NCI-H526 treated with DMSO at 0.1 percent for 48 hours (cell line): ENCODE measurements at regions not wholly inside any gene's neighbourhood (a gene's known extent, or its start where the extent isn't known, plus 50 kb on each side); places are given as distances from the start of the nearest gene placed in this dataset.
"Not testable (repeated sequence)": the region's sequence is repeated elsewhere in the genome, so short reads cannot be mapped to it uniquely, and the experiment has no call there.

ENCODE experiments used
- DNase-seq: peaks from one replicate; lab custom pipeline; 2025; lab: John Stamatoyannopoulos, UW

DNA sequence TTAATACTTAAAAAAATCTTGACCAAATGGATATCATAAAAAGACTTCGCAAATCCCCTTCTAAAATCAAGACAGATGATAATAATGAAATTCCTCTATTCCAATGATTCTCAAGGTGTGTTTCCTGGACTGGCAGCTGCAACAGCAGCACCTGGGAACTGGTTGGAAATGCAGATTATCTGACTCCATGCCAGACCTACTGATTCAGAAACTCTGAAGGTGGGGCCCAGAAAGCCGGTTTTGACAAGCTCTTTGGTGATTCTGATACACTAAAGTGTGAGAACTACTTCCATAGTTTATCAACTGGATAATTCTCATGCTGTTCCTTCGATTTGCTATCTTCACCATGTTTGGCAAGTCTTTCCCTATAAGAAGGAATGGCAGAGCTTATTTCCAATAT lies 252.1 kb downstream of the COL12A1 start:
- no peak for DNase-seq

DNA sequence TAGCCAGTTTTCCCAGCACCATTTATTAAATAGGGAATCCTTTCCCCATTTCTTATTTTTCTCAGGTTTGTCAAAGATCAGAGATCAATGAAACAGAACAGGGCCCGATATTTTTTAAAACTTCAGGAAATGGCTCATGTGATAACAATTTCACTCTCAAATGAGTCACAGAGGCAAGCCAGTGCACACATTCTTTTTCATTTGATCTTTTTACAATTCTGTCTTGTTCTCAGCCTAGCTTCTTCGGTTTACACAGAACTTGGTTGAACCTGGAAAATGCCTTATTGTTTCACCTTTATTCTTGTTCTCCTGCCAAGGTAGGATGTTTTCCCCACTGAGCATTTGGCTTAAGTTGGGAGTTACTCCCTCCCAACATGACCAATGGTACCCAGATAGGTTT lies 258.9 kb downstream of the COL12A1 start:
- DNase-seq = no peak

DNA sequence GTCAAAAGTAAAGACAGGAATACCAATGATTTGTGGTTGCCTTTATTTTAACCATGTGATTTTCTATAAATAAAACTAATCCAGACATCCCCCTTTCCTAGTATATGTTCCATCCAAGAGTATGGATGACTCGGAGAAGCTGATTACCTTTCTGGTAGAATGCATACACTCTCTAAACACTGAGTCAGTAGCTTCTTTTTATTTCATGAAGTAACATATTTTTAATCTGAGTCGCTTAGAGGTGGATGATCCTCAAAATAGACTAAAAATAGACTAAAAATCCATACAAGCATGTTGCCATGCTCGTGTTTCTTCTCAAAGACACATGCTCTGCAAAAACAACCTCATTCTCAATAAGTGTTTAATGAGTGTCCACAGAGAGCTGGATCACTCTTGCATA lies 263.7 kb downstream of the COL12A1 start:
- no peak for DNase-seq

DNA sequence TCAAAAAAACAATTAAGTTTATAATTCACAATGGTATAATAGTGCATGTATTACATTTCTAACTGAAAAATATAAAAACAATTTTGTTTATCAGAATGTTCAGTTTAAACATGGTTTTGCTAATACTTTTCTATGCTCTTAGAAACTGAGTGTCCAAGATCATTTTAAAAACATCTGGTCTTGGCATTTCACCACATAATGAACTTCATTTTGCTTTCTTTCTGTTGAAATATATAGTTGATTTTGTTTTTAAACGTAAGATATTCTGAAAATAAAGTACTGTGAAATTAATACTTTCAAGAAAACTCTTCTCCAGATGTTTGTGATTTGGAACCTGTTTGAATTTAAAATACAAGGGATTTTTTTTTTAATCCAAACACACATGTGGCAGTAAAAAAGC lies 264.4 kb downstream of the COL12A1 start:
- DNase-seq = no peak

DNA sequence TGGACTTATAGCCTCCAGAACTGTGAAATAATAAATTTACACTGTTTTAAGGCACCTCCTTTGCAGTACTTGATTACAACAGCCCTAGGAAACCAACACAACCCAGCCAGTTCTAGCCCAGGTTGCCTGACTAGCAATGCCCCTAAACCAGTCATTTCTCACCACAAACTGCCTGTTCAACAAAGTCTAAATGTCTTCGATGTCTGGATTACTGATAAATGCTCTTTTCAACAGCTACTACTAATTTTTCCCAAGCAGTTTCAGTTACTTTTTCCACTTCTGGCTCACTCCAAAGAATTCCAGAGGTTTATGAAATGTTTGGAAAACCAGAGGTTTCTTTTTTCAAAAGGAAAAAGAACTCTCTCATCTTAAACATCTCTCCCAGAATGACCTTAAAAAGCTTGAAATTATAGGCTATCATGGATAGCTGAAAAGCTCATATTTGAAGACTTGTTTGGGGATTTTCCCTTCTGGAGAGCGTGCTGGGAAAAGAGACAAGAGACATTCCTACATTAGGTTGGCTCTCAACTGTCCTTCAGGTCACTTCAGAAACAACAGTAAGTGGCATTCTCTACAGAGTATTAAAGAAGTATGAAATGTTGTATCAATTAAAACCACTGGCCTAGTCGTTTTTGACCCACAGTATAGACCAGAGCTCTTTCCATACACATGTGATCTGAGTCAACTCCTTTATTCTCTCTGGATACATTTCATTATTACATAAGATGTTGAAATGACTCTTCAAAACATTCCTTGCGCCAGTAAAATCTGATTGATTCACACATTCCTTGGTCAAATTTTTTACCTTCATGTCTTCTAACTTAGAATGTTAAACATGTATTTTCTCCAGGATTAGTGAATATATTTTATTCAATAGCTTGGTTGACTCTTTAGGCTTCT lies 265.9 kb downstream of the COL12A1 start:
- no peak for DNase-seq

DNA sequence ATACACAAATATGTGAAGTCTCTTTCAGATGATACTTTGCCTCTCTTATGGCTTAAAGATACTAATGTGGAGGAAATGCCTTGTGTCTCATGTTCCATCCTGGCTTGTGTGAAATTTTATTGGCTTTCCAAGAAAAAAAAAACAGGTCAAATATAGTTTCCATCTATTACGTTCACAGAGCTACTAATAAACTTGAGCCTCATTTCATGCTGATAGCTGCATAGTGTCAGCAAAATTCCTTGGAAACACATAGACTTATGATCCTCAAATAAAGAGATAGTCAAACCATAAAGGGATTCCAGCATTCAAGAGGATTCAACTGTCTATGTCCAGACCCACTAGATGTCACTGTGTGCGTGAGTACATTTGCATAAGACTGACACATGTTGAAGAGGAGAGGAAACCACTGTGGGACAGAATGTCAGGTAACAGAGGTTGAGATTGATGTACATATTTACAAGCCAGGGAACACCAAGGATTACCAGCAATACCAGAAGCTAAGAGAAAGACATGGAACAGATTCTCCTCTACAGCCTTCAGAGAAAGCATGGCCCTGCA lies 266.6 kb downstream of the COL12A1 start:
- DNase-seq = no peak

DNA sequence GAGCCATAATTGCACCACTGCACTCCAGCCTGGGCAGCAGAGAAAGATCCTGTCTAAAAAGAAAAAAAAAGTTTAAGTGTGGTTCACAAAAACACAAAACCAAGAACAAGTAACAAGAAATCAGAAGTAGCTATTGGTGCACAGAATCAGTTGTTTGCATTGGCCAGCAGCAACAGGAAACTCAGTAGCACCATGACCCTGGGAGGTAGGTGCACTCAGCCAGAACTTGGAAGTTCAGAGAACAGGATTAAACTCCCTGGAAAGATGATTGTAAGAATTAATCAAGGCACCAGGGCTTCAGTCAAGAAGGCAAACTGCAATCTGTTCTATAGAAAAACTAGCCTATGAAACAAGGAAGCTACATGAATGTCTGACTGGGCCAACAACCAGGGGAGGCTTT lies 267.9 kb downstream of the COL12A1 start:
- DNase-seq = no peak

DNA sequence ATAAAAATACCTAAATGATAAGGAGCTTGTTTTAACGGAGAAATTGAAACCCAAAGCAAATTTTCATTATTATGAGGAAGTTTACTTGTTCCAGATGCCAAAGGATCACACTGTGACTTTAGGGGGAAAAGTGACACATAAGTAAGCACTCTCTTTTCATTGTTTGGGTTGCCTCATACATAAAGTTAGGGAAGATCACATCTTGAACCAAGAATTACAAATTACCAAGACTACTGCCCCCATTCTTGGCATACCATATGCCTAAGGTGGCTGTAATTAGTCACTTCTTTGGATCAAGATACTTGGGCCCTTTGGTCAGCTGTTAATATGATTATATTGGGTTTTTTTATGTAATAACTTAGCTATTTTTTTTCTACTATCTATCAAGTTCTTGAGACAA lies 269.0 kb downstream of the COL12A1 start:
- no peak for DNase-seq

DNA sequence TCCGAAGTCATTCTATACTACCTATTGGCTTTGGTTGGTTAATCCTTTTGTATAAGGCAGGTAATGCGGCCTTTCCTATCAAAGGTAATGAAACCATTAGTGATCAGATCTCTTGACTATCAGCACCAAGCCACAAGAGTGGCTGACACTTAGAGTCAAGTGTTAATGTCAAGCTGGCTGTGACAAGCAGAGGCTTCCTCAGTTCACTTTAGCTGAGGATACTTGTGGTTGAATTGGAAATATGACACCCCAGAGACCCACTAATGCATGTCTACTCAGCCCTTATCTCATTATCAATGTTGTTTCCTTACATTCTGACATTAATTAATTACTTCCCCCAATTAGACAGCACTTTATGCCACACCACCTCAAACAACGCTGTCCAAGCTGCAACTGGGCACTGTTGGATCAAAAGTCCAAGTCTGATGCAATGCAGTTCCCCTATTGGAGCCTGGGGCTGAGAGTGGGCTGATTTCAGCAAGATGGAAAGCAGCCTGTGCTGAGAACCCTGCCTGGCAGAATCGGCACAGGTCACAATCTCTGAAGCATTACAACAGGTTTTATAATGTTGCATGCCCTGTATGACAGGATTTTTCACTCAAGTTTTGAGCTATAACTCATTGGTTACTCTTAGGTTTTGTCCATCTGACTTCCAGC lies 273.5 kb downstream of the COL12A1 start:
- no peak for DNase-seq

DNA sequence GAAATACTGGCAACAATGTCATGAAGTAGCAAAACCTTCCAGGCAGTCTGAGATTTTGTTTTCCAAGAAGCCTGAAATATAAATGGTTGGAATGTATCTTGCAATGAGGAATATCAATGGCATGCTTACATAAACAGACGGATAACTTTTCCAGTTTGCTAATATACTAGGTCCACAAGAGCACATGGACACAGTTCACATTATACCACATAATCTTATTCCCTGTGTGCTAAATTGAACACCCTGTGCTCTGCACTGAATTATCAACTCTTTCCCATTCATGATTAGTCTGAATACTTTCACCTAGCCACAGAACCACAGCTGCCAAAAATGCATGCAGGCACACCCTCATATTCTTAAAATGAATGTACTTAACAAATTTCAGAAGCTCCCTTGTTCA lies 274.3 kb downstream of the COL12A1 start:
- DNase-seq = no peak

DNA sequence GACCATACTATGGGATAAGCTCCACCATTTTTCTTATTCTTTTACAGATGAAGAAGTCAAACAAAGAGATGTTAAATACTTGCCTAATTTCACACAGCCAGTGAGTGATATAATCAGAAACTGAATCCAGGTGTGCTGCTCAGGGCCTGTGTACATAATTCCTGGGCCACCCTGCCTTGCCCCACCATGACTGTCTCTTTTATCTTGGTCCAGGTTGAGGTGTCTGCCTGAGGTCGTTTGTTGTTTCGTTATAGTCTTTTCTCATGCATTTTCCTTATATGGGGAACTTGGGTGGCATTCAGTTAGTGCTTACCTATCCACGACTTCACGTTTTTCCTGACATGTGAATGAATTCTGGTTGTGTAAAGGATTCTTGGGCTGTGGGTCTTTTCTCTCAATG lies 277.6 kb downstream of the COL12A1 start:
- DNase-seq = no peak

DNA sequence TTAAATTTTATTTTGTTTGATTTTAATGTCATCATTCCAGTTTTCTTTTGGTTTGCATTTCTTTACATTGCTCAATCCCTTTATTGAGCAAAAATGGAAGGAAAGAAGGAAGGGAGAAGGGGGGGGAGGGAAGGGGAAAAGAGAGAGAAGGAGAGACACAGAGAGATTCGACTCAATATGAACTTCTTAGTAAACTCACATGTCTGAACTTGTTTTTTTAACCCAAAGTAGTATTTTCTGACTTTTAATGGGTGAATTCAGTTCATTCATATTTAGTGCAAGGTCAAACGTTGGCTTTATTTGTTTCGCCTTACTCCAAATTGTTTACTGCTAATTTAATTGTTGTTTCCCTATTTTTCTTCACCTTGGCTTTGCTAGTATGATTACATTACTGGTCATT lies 278.6 kb downstream of the COL12A1 start:
- DNase-seq = no peak

DNA sequence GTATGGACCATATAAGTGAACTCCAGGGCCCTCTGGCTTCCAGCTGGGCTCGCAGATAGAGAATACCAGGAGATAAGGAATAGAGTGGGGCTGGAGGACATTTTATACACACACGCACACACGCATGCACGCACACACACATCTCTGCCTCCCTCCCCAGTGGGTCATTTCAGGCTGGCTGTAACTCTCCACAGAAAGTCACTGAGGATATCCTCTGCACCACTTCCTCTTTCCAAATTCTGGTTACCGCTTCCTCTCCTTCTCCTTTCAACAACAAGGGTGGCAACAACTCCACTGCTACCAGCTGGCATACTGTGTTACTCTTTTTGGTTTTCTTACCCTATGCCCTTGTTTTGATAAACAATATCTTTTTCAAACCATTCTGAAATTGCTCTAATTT lies 280.2 kb downstream of the COL12A1 start:
- no peak for DNase-seq

DNA sequence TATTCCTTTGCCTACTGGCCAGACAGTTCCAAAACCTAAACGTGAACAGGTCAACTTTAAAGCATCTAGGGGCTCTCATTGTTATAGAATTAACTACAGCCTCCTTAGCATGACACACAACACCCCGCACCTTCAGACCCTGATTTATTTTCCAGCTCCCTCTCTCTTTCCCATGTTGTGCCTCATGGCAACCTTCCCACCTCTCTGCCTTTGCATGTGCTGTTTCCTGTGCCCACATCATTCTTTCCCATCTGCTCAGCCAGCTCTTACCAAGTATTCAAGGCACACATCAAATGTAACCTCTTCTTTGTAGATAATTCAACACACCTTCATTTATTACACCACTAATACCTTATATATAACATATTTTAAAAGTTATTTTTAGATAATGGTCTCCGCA lies 291.0 kb downstream of the COL12A1 start:
- DNase-seq = no peak

DNA sequence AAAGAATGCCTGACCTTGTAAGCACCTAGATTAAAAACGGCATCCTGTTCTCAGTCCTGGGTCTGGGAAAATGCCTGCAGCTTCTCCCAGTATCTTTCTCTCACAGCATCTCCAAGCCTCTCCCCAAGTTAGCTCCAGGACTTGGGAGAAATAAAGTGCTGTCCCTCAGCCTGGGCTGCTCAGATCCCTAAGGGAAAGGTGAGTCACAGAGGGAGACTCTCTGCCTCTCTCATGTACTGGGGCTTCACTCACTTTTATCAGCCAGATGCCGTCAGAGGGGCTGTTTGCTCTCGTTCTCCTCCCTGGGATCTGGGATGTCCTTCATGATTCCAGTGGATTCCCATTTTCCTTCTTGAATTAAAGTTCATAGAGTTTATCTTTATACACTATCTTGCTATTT lies 293.6 kb downstream of the COL12A1 start:
- no peak for DNase-seq

DNA sequence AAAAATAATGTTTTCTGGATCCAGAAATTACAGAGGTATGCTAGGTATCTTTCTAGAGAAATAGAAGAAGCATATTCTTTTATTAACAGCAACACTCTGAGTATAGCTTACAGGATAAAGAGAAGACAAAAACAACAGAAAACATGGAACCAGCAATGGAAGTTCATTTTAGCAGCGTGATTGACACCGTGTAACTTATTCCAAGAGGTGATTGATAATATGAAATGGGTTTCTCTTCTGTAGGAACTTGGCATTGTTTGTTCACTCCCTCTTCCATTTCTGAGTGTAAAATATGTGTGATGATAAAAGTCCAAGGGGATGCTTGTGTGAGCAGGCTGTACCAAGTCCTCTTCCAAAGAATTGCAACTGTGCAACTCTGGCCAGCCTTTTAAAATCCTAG lies 303.0 kb downstream of the COL12A1 start:
- DNase-seq = no peak

DNA sequence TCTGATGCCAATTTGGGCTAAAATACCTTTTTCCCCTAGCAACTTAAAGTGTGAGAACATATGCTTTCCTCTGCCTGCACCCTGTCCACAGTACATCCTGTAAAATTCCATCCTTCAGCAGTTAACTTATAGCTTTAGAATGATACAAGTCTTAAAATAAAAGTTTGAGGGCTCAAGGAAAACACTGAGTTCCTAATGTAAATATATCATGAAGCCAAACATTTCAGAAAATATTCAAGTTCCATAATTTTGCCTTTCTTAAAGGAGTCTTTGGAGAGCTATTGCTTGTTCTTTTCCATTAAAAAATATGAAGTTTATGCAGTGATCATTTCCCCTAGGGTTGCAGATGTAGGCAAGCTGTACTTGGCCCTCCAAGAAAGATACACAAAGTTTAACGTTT lies 303.8 kb downstream of the COL12A1 start:
- DNase-seq = no peak

DNA sequence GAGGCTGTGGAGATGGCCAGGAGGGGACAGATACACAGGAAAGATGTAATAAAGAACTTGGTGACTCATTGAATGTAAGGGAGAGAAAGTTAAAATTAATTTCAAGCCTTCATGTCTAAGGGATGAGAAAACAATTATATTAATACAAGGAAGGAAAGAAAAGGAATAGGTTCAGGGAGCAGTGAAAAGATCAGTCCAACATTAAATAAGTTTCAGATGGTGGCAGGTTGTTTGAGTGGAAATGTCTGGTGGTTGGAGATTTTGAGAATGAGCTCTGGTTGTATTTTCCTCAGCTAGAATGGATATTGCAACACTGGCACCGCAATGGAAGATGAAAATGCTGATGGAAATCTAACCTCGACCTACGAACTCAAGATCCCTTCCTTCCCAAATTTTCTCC lies 304.3 kb downstream of the COL12A1 start:
- no peak for DNase-seq

DNA sequence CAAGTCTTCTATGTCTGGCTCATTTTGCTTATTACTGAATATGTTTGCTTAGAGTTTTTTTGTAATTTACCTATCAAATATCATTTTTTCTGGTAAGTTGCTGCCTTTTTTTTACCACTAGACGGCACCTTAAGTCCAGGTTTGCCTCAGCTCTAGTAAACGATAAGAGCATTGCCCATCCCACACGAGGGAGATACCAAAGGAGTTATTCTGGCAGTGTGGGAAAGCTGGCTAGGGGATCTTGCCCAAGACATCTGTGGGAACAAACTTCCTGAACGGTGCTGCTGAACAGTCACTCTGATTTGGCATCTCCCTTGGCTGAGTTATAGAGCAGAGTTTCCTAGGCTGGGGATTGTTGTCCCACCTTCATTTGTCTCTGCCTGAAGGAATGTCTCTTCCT lies 306.4 kb downstream of the COL12A1 start:
- no peak for DNase-seq

DNA sequence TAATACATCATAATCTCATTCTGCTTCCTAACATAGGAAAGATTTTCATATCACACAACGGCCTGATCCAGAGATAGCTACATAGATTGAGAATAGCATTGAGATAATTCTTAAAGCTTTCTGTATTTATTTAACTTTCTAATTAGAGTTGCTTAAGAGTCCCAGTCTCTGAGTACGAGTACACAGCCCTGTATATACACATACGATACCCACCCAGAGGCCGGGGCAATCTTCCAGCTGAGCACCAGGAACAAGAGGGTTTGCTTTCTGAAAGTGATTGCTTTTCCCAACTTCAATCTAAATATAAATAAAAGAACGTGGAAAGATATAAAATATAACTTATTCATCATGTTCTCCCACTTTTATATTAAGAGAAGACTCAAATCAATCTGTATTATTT lies 313.8 kb downstream of the COL12A1 start:
- no peak for DNase-seq

DNA sequence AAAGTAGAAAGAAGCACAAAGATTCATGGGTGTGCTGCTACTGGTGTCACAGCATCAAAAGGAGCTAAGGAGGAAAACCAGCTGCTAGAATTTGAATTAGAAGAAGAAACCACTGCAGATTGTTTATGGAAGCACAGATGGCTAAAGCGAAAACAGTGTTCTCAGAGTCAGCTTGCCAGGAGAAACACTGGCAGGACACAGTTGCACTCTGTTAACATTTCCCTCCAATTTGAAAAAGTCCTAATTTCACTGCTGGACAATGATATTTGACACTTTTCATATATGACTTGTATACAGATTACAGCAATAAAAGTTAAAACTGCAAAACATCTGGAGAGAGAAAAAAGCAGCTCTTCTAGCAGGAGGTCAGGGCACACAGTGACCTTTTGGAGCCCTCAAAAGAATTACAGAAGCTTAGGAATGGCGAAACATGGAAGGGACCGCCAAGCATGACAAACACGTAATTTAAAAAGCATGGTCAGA lies 314.5 kb downstream of the COL12A1 start:
- DNase-seq = no peak

DNA sequence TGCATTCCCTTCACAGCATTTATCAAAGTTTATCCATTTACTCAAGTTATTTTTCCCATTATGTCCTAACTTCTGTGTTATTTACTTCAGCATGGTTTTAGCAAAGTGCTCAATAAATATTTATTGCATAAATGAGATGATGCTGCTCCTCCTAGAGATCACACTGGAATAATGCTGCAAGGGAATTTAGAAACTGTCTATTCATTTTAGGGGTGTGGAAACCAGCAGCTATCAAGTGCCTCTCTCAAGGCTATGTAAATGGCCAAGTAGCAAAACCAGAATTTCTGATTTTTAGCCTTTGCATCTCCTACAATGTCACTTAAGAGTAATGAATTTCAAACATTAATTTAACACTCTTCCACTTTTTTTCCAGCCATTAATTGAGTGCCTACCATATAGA lies 316.2 kb downstream of the COL12A1 start:
- DNase-seq = no peak

DNA sequence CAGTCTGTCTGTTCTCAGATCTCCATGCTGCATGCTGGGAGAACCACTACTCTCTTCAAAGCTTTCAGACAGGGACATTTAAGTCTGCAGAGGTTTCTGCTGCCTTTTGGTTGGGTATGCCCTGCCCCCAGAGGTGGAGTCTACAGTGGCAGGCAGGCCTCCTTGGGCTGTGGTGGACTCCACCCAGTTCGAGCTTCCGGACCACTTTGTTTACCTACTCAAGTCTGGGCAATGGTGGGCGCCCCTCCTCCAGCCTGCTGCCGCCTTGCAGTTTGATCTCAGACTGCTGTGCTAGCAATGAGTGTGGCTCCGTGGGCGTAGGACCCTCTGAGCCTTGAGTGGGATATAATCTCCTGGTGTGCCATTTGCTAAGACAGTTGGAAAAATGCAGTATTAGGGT lies 317.1 kb downstream of the COL12A1 start:
- DNase-seq = not testable (repeated sequence)
